Fibroblast of lung (primary cell): ENCODE measurements at regions not wholly inside any gene's neighbourhood (a gene's known extent, or its start where the extent isn't known, plus 50 kb on each side); places are given as distances from the start of the nearest gene placed in this dataset.

ENCODE experiments used
- EZH2 ChIP-seq: IDR thresholded peaks from 2 replicates; pipeline ENCODE4 v1.5.1; 2012; ENCODE audit warnings: low read length, control low read depth, mild to moderate bottlenecking; ENCODE audit errors: missing control alignments
- TF ChIP-seq, protein P1 (sequence below), 2 donors: IDR thresholded peaks in 1 of 2; conservative IDR thresholded peaks in 1 of 2; 1 replicate in 1 of 2; 2 replicates in 1 of 2; pipeline ENCODE4 v1.5.1; 2011 to 2012; ENCODE audit warnings: low read length in 2 of 2, control low read depth in 1 of 2, inconsistent platforms in 1 of 2, low read depth in 1 of 2, mild to moderate bottlenecking in 1 of 2

DNA sequence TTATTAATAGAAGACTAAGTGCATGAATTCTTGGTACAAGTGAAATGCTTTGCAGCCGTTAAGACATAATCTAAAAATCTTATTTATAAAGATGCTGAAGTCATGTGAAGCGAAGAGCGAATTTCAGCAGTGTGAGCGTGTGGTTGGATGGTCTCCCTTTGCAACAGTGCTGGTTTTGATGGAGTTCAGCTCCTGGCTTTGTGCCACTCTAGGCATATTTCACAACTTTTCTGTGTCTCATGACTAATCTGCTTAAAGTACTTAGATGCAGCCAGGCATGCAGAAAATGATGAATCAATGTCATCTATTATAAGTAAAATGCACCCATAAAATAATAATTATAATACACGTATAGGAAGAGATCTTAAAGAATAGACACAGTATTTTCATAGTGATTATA lies 107.2 kb upstream of the TCERG1L start:
- no peak for TF ChIP-seq EZH2
- TF ChIP-seq, protein P1, sequence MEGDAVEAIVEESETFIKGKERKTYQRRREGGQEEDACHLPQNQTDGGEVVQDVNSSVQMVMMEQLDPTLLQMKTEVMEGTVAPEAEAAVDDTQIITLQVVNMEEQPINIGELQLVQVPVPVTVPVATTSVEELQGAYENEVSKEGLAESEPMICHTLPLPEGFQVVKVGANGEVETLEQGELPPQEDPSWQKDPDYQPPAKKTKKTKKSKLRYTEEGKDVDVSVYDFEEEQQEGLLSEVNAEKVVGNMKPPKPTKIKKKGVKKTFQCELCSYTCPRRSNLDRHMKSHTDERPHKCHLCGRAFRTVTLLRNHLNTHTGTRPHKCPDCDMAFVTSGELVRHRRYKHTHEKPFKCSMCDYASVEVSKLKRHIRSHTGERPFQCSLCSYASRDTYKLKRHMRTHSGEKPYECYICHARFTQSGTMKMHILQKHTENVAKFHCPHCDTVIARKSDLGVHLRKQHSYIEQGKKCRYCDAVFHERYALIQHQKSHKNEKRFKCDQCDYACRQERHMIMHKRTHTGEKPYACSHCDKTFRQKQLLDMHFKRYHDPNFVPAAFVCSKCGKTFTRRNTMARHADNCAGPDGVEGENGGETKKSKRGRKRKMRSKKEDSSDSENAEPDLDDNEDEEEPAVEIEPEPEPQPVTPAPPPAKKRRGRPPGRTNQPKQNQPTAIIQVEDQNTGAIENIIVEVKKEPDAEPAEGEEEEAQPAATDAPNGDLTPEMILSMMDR (conservative IDR thresholded peaks at IDR 0.05 in 1 of 2, IDR thresholded peaks at IDR 0.05 in 1 of 2; ENCODE audit: low read depth in 1 of 2, low read length in 2 of 2), result no peak
